ENCODE measurements at regions not wholly inside any gene's neighbourhood (a gene's known extent, or its start where the extent isn't known, plus 50 kb on each side); places are given as distances from the start of the nearest gene placed in this dataset.

- CTCF ChIA-PET, result no interaction called here
- POLR2A ChIA-PET, result interaction anchor here (0.7 kb wide), 1 partner anchor 156 kb away, joined by 3 read pairs; no protein-coding TSS in a partner anchor
Observed at GRCh38 chr3:30500666-30501399, 105.6 kb upstream of the TGFBR2 start.

DNA sequence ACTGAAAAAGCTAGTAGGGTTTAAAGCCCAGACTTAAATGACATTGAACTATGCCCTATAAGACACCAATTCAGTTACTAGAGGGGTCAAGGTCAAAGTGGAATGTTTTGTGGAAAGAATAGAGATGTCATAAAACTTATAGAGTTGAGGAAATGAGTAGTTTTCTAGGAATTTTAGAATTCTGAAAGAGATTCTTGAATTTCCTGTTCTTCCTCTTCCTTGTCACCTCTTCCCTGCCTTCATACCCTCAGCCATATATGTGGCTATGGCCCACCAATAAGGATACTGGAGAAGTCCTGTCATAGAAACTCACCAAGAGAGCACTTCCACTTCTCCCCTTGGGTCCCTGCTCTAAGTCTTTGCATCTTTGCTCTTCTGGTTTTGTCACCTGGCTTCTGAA is 104.9 kb upstream of the TGFBR2 start:
- ChIA-PET POLR2A (no interaction called here), CTCF (no interaction called here)

- ChIA-PET CTCF (no interaction called here), POLR2A (no interaction called here)
Observed at GRCh38 chr3:30502051-30502741, 104.2 kb upstream of the TGFBR2 start.

DNA sequence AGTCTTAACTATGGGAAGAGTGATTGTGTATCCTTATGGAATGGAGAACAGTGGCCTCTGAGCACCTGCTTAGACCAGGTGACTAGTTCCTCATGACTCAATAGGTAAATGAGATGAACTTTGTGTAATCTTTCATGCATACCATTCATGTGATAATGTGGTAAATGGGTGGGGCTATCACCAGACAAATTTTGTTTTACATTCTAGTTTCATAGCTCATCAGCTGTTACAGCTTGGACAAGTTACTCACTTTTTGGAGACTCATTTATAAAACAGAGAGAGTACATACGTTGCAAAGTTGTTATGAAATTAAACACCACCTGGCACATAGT is 103.7 kb upstream of the TGFBR2 start:
- CTCF ChIA-PET, result no interaction called here
- POLR2A ChIA-PET, result interaction anchor here (0.5 kb wide), 1 partner anchor 277 kb away, joined by 3 read pairs; no protein-coding TSS in a partner anchor

- CTCF ChIA-PET, result no interaction called here
- POLR2A ChIA-PET, result interaction anchor here (0.5 kb wide), 1 partner anchor 278 kb away, joined by 3 read pairs; no protein-coding TSS in a partner anchor
Observed at GRCh38 chr3:30503446-30503845, 103.0 kb upstream of the TGFBR2 start.

DNA sequence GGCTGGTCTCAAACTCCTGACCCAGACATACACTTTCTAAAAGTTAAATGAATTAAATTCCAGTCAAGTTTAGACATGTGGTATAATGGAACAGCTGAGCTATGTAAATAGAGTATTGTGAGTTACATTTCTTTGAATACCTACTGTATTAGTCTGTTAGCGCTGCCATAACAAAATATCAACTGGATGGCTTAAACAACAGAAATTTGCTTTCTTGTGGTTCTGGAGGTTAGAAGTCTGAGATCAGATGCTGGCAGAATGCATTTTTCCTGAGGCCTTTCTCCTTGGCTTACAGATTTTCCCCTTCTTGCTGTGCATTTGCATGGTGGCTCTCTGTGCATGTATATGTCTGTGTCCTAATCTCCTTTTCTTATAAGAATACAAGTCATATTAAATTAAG is 101.5 kb upstream of the TGFBR2 start:
- ChIA-PET CTCF (interaction anchor here (1.1 to 1.3 kb wide), 2 partner anchors 115 to 188 kb away, joined by 3 to 4 read pairs; no protein-coding TSS in a partner anchor), POLR2A (no interaction called here)

GRCh38 chr3:30505866-30506520 is 100.4 kb upstream of the TGFBR2 start:
- POLR2A ChIA-PET, result no interaction called here
- CTCF ChIA-PET, result no interaction called here

DNA sequence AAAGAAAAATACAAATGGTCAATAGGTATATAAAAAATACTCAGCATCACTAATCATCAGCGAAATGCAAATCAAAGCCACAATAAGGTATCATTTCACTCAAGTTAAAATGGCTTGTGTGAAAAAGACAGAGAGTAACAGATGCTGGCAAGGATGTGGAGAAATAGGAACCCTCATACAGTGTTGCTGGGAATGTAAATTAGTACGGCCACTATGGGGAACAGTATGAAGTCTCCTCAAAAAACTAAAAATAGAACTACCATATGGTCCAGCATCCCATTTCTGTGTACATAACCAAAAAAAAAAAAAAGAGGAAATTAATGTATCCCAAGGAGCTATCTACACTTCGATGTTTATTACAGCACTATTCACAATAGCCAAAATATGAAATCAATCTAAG is 98.1 kb upstream of the TGFBR2 start:
- ChIA-PET CTCF (no interaction called here), POLR2A (no interaction called here)

- ChIA-PET POLR2A (no interaction called here), CTCF (no interaction called here)
Observed at GRCh38 chr3:30510596-30510995, 95.8 kb upstream of the TGFBR2 start.

DNA sequence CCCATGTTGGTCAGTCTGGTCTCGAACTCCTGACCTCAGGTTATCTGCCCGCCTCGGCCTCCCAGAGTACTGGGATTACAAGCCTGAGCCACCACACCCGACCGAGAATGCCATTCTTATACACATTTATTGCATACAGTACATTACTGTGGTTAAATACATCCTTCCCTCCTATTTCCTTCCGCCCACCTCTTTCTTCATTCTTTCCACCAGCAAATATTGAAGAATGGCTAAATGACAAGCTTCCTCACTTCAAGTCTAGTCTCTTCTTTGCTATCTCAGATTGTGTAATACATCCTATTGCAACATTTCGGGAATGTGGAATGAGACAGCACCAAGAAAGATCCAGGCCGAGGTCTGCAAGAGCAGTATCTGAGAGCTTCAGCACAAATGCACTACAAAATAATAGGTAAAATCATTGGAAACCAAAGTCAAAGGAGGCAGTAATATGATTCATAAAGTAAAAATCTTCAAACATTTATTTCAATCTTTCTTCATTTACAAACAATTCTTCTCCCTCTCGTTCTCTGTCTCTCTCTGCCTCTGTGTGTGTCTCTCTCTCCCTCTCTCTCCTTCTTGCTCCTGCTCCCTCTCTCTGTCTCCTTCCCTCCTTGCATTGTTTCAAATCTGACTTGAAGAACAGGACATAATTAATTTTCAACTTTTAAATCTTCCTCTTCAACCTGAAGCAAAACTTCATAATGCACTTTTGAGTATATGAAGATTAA is 94.7 kb upstream of the TGFBR2 start:
- ChIA-PET CTCF (no interaction called here), POLR2A (no interaction called here)

- ChIA-PET POLR2A (no interaction called here), CTCF (no interaction called here)
Observed at GRCh38 chr3:30512576-30512975, 93.8 kb upstream of the TGFBR2 start.

GRCh38 chr3:30513374-30514152 is 92.8 kb upstream of the TGFBR2 start:
- ChIA-PET CTCF (no interaction called here), POLR2A (no interaction called here)

DNA sequence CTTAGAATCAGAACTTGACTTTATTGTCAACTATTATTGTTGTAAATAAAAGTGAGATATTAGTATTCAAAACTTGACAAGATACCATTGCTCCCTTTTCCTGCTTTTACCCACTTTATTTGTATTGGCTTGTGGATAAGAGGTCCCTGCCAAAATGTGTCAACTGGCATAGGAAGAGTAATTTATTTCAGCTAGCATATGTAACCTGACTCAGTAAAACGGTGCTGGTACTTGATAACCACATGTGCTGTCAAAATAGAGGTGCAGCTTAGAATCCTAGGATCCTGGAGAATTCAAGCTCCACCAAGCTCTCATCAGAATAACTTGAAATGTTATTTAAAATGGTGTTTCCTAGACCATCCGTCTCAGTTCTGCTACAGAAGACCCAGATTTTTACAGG is 90.2 kb upstream of the TGFBR2 start:
- CTCF ChIA-PET, result no interaction called here
- POLR2A ChIA-PET, result no interaction called here

- ChIA-PET POLR2A (no interaction called here), CTCF (no interaction called here)
Observed at GRCh38 chr3:30518181-30518864, 88.1 kb upstream of the TGFBR2 start.

GRCh38 chr3:30518872-30519271 is 87.5 kb upstream of the TGFBR2 start:
- POLR2A ChIA-PET, result no interaction called here
- CTCF ChIA-PET, result no interaction called here

- ChIA-PET POLR2A (no interaction called here), CTCF (no interaction called here)
Observed at GRCh38 chr3:30520699-30521098, 85.7 kb upstream of the TGFBR2 start.

DNA sequence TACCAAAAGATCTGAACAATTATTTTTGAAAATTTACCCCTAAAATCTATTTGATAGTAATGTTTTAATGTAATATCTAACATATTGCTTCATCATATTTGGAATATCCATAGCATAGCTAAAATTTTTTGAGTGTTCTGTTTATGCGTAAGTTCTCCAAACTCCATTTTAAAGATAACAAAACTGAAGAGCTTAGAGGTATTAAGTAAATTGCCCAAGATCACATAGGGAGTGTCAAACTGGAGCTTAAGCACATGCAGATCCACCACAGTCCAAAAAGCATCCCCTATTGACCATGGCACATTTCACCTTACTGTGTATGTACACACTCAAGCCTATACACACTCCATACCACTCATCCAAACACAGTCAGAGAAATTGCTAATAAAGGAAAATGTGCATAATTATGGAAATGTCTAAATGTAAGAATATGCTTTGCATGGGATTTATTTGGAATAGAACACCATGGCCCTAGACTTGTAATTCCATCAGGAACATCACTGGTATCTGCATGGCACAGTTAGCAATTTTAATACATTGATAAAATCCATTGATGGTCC is 85.2 kb upstream of the TGFBR2 start:
- POLR2A ChIA-PET, result no interaction called here
- CTCF ChIA-PET, result no interaction called here

- CTCF ChIA-PET, result no interaction called here
- POLR2A ChIA-PET, result no interaction called here
Observed at GRCh38 chr3:30522476-30522875, 83.9 kb upstream of the TGFBR2 start.

GRCh38 chr3:30523366-30523765 is 83.0 kb upstream of the TGFBR2 start:
- ChIA-PET POLR2A (interaction anchor here (0.5 kb wide), 1 partner anchor 90 kb away, joined by 3 read pairs; no protein-coding TSS in a partner anchor), CTCF (no interaction called here)
